ENCODE measurements at regions not wholly inside any gene's neighbourhood (a gene's known extent, or its start where the extent isn't known, plus 50 kb on each side); places are given as distances from the start of the nearest gene placed in this dataset.

- TF ChIP-seq POLR2A (IDR thresholded peaks at IDR 0.05) (no peak), CTCF (IDR thresholded peaks at IDR 0.05) (no peak), POLR2AphosphoS5 (IDR thresholded peaks at IDR 0.05) (no peak)
- H3K36me3 ChIP-seq = no peaks in the 10 kb centered on the region
- no peaks in the 10 kb centered on the region for H3K27me3 ChIP-seq
- no peaks in the 10 kb centered on the region for H3K4me1 ChIP-seq
- H3K27ac ChIP-seq = no peak overlapping the region
- no peaks in the 10 kb centered on the region for H3K9me3 ChIP-seq
- intact Hi-C loops (cut with DNase I; ENCODE audit: low total_unique reads) = no loop called here
- no peak overlapping the region for H3K4me3 ChIP-seq
- no peak for DNase-seq (ENCODE audit: low spot score in 2 of 2)
Measured at GRCh38 chr2:45301307-45302277, 292.3 kb upstream of the SIX2 start.

- intact Hi-C loops (cut with DNase I; ENCODE audit: low total_unique reads) = no loop called here
- H3K4me1 ChIP-seq = no peaks in the 10 kb centered on the region
- DNase-seq (ENCODE audit: low spot score in 2 of 2) = no peak
- H3K27ac ChIP-seq = no peak overlapping the region
- H3K9me3 ChIP-seq = no peaks in the 10 kb centered on the region
- TF ChIP-seq POLR2AphosphoS5 (IDR thresholded peaks at IDR 0.05) = no peak
- no peak for TF ChIP-seq POLR2A (IDR thresholded peaks at IDR 0.05)
- TF ChIP-seq CTCF (IDR thresholded peaks at IDR 0.05) = no peak
- H3K4me3 ChIP-seq = no peak overlapping the region
- H3K27me3 ChIP-seq = no peaks in the 10 kb centered on the region
- H3K36me3 ChIP-seq = no peaks in the 10 kb centered on the region
Measured at GRCh38 chr2:45300026-45300750, 290.9 kb upstream of the SIX2 start.

- intact Hi-C loops (cut with DNase I; ENCODE audit: low total_unique reads) = no loop called here
- no peak for DNase-seq (ENCODE audit: low spot score in 2 of 2)
- no peak overlapping the region for H3K4me3 ChIP-seq
- H3K4me1 ChIP-seq = no peaks in the 10 kb centered on the region
- H3K9me3 ChIP-seq = no peaks in the 10 kb centered on the region
- no peaks in the 10 kb centered on the region for H3K27me3 ChIP-seq
- TF ChIP-seq POLR2AphosphoS5 (IDR thresholded peaks at IDR 0.05) = no peak
- no peaks in the 10 kb centered on the region for H3K36me3 ChIP-seq
- no peak overlapping the region for H3K27ac ChIP-seq
Measured at GRCh38 chr2:45299361-45299760, 290.1 kb upstream of the SIX2 start.

GRCh38 chr2:45293182-45293581 lies 283.9 kb upstream of the SIX2 start:
- no peaks in the 10 kb centered on the region for H3K4me1 ChIP-seq
- no peaks in the 10 kb centered on the region for H3K27me3 ChIP-seq
- no peaks in the 10 kb centered on the region for H3K9me3 ChIP-seq
- TF ChIP-seq CTCF (IDR thresholded peaks at IDR 0.05) (no peak), POLR2A (IDR thresholded peaks at IDR 0.05) (no peak), POLR2AphosphoS5 (IDR thresholded peaks at IDR 0.05) (no peak)
- H3K27ac ChIP-seq = no peak overlapping the region
- intact Hi-C loops (cut with DNase I; ENCODE audit: low total_unique reads) = no loop called here
- no peak for DNase-seq (ENCODE audit: low spot score in 2 of 2)
- H3K36me3 ChIP-seq = no peaks in the 10 kb centered on the region
- H3K4me3 ChIP-seq = no peak overlapping the region

- TF ChIP-seq CTCF (IDR thresholded peaks at IDR 0.05) (no peak), POLR2A (IDR thresholded peaks at IDR 0.05) (no peak), POLR2AphosphoS5 (IDR thresholded peaks at IDR 0.05) (no peak)
- no peaks in the 10 kb centered on the region for H3K27me3 ChIP-seq
- intact Hi-C loops (cut with DNase I; ENCODE audit: low total_unique reads) = no loop called here
- H3K9me3 ChIP-seq = no peaks in the 10 kb centered on the region
- no peak overlapping the region for H3K27ac ChIP-seq
- no peaks in the 10 kb centered on the region for H3K36me3 ChIP-seq
- DNase-seq (ENCODE audit: low spot score in 2 of 2) = no peak
- no peaks in the 10 kb centered on the region for H3K4me1 ChIP-seq
- H3K4me3 ChIP-seq = no peak overlapping the region
Measured at GRCh38 chr2:45291296-45291701, 282.0 kb upstream of the SIX2 start.

All from breast epithelium (tissue), 4 donors.